Activated naive CD4-positive, alpha-beta T cell treated with anti-CD3 and anti-CD28 coated beads for 36 hours (primary cell): ENCODE measurements at regions not wholly inside any gene's neighbourhood (a gene's known extent, or its start where the extent isn't known, plus 50 kb on each side); places are given as distances from the start of the nearest gene placed in this dataset.

Source experiments
- CTCF ChIA-PET: fragments of 350-600 bp; sonication (Branson Sonifier 250); formaldehyde crosslinking; loops from one replicate; lab custom pipeline; 2021; ENCODE audit warnings: antibody characterized with exemption; lab: Charles Lee
- DNase-seq: peaks from one replicate; pipeline ENCODE4 v3.0.0-alpha.2; 2020
- H3K27ac Mint-ChIP-seq: one replicate; pipeline ENCODE4 v1.8.0; 2021; ENCODE audit warnings: mild to moderate bottlenecking, mixed read lengths
- H3K27me3 Mint-ChIP-seq: one replicate; pipeline ENCODE4 v1.8.0; 2021; ENCODE audit warnings: low read depth, mixed read lengths
- H3K36me3 Mint-ChIP-seq: one replicate; pipeline ENCODE4 v1.8.0; 2021; ENCODE audit warnings: low read depth, mixed read lengths
- H3K4me1 Mint-ChIP-seq: one replicate; pipeline ENCODE4 v1.8.0; 2021; ENCODE audit warnings: low read depth, mixed read lengths
- H3K4me3 Mint-ChIP-seq: one replicate; pipeline ENCODE4 v1.8.0; 2021; ENCODE audit warnings: mild to moderate bottlenecking, moderate library complexity, mixed read lengths
- H3K9me3 Mint-ChIP-seq: one replicate; pipeline ENCODE4 v1.8.0; 2021; ENCODE audit warnings: mixed read lengths
- intact Hi-C: fragments of 100-400 bp; cut with micrococcal nuclease; formaldehyde crosslinking; loops from one replicate; pipeline ENCODE4 v1.15.1; 2023

DNA sequence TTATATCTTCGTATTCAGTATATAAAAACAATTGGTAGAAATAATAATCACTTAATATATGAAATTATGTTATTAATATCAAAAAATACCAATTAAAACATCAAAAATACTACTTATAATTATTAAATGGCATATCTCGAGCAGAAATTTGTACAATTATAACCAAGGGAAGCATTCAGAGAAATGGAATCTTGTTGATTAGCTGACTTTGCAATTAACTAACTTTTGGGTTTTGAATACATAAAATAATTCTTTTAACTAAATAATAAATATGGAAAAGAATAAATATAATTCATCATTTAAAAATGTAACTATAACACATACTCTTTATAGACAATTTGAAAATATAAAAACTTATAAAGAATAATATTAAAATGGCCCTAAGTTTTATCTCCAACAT, 160.2 kb upstream of the LRRN1 start:
- H3K9me3 Mint-ChIP-seq = no peaks in the 10 kb centered on the region
- intact Hi-C loops = no loop called here
- H3K27me3 Mint-ChIP-seq = no peaks in the 10 kb centered on the region
- H3K4me1 Mint-ChIP-seq = no peaks in the 10 kb centered on the region
- CTCF ChIA-PET = no interaction called here
- H3K27ac Mint-ChIP-seq = no peak overlapping the region
- no peaks in the 10 kb centered on the region for H3K36me3 Mint-ChIP-seq
- DNase-seq = no peak
- no peak overlapping the region for H3K4me3 Mint-ChIP-seq

DNA sequence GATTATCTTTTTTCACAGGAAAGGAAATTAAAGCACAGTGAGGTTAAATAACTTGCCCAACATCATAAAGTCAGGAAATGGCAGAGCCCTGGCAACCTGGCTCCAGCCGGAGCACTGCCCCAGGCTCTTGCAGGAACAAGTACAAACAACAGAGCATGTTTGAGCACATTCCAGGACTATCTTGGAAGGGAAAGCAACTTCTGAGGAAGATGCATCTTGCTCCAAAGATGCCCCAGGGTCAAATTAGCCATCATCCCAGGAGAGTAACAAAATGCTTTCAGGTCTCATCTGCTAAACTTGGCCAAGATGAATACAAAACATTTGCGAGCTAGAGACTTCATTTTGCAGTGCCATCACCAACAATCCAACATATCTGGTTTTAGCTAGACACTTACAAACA, 162.4 kb upstream of the LRRN1 start:
- no peaks in the 10 kb centered on the region for H3K27me3 Mint-ChIP-seq
- no peaks in the 10 kb centered on the region for H3K9me3 Mint-ChIP-seq
- H3K36me3 Mint-ChIP-seq = no peaks in the 10 kb centered on the region
- intact Hi-C loops = no loop called here
- H3K4me3 Mint-ChIP-seq = no peak overlapping the region
- no peaks in the 10 kb centered on the region for H3K4me1 Mint-ChIP-seq
- CTCF ChIA-PET = no interaction called here
- DNase-seq = no peak
- no peak overlapping the region for H3K27ac Mint-ChIP-seq

DNA sequence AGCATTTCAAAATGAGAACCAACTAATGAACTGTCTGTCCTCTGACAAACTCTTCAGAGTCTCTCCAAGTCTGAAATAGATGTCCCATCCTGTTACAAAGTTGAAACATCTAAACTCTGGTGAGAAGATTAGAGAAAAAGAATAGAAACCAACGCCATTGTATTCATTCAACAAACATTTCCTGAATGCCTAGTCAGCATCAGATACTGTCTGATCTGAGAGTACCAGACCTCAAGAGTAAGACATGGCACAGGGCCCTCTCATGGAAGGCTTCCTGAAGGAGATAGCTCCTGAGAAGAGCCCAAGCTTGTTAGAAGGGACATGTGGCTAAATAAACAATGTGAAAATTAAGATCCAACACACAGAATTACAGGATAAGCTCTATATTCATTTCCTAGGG, 164.1 kb upstream of the LRRN1 start:
- intact Hi-C loops = no loop called here
- Mint-ChIP-seq H3K9me3 (no peaks in the 10 kb centered on the region), H3K4me1 (no peaks in the 10 kb centered on the region), H3K27me3 (no peaks in the 10 kb centered on the region), H3K4me3 (no peak overlapping the region), H3K36me3 (no peaks in the 10 kb centered on the region), H3K27ac (no peak overlapping the region)
- DNase-seq = no peak
- CTCF ChIA-PET = no interaction called here

DNA sequence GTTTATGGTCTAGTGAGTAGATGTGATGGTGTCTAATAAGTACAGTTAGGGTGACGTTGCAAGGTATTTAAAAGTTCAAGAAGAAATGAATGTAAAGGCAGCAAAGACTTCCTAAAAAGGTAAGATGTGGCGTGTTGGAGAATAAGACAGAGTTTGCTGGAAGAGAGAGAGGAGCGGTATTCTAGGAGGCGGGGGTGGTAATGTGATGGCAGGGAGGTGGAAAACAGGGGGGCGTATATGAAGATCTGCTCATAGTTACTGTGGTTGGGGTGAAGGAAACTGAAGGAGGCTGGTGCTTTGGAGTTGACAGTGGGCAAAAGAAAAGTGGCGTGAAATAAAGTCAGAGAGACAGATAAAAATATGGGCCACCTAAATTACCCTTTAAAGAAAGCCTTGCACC, 164.9 kb upstream of the LRRN1 start:
- Mint-ChIP-seq H3K4me3 (no peak overlapping the region), H3K36me3 (no peaks in the 10 kb centered on the region), H3K4me1 (no peaks in the 10 kb centered on the region), H3K27ac (no peak overlapping the region), H3K9me3 (no peaks in the 10 kb centered on the region), H3K27me3 (no peaks in the 10 kb centered on the region)
- CTCF ChIA-PET = no interaction called here
- intact Hi-C loops = no loop called here
- no peak for DNase-seq

DNA sequence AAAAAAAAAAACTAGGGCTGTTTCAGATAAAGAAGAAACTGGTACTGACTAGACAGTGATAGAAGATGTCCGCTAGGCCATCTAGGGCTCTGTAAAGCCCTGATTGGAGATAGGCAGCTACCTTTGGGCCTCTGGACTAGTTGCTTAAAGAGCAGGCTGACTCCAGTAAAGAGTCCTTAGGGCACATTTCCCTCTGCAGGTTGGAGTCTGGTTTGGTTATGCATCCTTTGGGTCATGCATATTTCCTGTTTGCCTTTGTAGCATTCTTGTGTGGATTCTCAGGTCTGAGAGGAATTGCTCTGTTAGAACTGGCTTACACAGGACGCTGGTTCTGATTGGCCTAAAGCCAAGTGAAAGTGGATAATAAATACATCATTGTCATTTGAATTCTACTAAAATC, 165.5 kb upstream of the LRRN1 start:
- Mint-ChIP-seq H3K27me3 (no peaks in the 10 kb centered on the region), H3K4me1 (no peaks in the 10 kb centered on the region), H3K9me3 (no peaks in the 10 kb centered on the region), H3K36me3 (no peaks in the 10 kb centered on the region), H3K4me3 (no peak overlapping the region), H3K27ac (no peak overlapping the region)
- CTCF ChIA-PET = no interaction called here
- no peak for DNase-seq
- intact Hi-C loops = no loop called here

DNA sequence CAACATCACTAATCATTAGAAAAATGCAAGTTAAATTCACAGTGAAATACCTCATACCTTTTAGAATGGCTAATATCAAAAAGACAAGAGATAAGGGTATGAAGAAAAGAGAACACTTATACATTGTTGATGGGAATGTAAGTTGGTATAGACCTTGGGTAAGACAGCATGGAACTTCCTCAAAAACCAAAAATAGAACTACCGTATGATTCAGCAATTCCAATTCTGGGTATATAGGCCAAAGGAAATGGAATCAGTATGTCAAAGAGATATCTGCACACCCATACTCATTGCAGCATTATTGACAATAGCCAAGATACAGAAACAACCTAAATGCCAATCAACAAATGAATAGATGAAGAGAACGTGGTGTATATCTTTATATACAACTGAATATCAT, 166.8 kb upstream of the LRRN1 start:
- H3K4me3 Mint-ChIP-seq = no peak overlapping the region
- no peak for DNase-seq
- no peaks in the 10 kb centered on the region for H3K9me3 Mint-ChIP-seq
- no peaks in the 10 kb centered on the region for H3K4me1 Mint-ChIP-seq
- H3K27me3 Mint-ChIP-seq = no peaks in the 10 kb centered on the region
- CTCF ChIA-PET = no interaction called here
- H3K36me3 Mint-ChIP-seq = no peaks in the 10 kb centered on the region
- intact Hi-C loops = no loop called here
- no peak overlapping the region for H3K27ac Mint-ChIP-seq

DNA sequence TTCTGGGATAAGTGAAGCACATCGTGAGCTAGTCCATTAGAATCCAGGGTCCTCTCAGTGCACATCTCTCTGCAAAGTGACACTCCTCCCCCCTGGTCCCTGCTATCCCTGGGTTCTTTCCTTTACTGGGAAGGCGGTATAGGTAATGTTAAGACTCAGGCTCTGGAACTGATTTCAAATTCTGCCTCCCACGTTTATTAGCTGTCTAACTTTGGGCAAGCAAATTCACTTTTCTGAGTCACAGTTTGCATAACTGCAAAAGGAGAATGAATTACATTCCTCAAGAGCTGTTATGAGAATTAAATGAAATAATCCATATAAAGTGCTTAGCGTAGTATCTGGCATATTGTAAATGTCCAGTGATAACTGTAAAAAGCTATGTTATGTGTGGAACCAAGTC, 168.1 kb upstream of the LRRN1 start:
- H3K4me1 Mint-ChIP-seq = no peaks in the 10 kb centered on the region
- no peaks in the 10 kb centered on the region for H3K27me3 Mint-ChIP-seq
- no peak overlapping the region for H3K4me3 Mint-ChIP-seq
- CTCF ChIA-PET = no interaction called here
- H3K27ac Mint-ChIP-seq = no peak overlapping the region
- H3K36me3 Mint-ChIP-seq = no peaks in the 10 kb centered on the region
- no peaks in the 10 kb centered on the region for H3K9me3 Mint-ChIP-seq
- intact Hi-C loops = no loop called here
- no peak for DNase-seq

DNA sequence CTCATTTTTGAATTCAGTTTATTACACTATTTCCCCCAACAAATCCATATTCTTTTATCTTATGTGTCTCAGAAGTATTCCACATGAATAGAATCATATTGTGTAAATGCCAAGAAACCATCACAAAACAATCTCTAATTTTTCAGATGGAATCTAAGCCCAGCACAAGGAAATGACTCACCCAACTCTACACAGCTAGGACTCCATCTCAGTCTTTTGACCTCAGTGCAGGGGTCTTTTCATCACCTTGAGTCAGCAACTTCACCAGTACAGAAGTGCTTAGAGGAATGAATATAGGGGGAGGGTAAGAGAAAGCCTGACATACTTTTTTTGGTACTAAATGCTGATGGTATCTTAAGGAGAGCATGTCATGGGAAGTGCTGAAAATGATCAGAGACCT, 169.3 kb upstream of the LRRN1 start:
- H3K4me3 Mint-ChIP-seq = no peak overlapping the region
- intact Hi-C loops = no loop called here
- CTCF ChIA-PET = no interaction called here
- no peak for DNase-seq
- no peak overlapping the region for H3K27ac Mint-ChIP-seq
- no peaks in the 10 kb centered on the region for H3K27me3 Mint-ChIP-seq
- H3K4me1 Mint-ChIP-seq = no peaks in the 10 kb centered on the region
- no peaks in the 10 kb centered on the region for H3K9me3 Mint-ChIP-seq
- H3K36me3 Mint-ChIP-seq = no peaks in the 10 kb centered on the region

DNA sequence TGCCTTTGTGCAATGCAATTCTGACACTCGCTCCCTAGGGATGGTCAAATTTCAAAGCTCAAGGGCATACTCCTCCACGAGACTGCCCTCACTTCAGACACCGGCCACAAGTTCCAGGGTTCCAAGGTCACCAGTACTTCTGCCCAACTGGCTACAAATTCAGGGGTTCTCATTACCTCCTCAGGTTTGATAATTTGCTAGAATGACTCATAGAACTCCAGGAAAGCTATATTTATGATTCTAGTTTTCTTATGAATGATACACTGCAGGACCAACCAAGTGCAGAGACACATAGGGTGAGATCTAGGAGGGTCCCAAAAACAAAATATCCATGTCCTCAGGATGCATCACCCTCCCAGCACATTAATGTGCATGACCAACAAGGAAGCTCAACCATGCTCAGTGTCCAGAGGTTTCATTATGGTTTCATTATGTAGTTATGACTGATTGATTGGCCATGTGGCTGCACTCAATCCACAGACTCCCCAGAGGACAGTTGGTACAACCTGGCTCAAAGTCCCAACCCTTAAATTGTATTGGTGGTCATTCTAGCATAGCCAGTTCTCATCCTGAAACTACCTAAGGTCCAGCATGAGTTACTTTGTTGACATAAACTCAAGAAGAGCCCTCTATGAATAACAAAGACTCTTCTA, 170.4 kb upstream of the LRRN1 start:
- Mint-ChIP-seq H3K9me3 (peaks cover 2% of the 10 kb centered on the region), H3K27ac (no peak overlapping the region), H3K4me3 (no peak overlapping the region), H3K36me3 (no peaks in the 10 kb centered on the region), H3K27me3 (no peaks in the 10 kb centered on the region), H3K4me1 (no peaks in the 10 kb centered on the region)
- no peak for DNase-seq
- CTCF ChIA-PET = no interaction called here
- intact Hi-C loops = no loop called here

DNA sequence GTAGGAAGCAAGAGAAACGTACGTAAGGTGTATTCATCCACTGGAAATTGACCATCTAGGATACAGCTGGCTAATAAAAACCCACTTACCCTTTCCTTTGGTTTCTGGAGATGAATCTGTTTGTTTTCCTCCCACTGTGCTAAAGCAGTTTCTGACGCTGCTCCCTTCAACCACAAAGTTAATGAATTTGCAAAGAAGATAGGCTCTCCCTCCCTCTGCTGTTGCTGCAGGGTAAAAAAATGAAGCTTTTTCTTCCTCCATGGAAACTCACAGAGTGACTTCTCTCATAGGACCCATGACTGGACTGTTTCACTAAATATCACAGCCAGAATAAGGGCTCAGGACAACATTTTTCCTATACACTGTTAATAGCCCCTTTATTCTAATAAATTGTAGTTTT, 172.1 kb upstream of the LRRN1 start:
- no peak for DNase-seq
- Mint-ChIP-seq H3K27me3 (no peaks in the 10 kb centered on the region), H3K27ac (no peak overlapping the region), H3K4me3 (no peak overlapping the region), H3K36me3 (no peaks in the 10 kb centered on the region), H3K9me3 (peaks cover 2% of the 10 kb centered on the region), H3K4me1 (no peaks in the 10 kb centered on the region)
- intact Hi-C loops = no loop called here
- CTCF ChIA-PET = no interaction called here

DNA sequence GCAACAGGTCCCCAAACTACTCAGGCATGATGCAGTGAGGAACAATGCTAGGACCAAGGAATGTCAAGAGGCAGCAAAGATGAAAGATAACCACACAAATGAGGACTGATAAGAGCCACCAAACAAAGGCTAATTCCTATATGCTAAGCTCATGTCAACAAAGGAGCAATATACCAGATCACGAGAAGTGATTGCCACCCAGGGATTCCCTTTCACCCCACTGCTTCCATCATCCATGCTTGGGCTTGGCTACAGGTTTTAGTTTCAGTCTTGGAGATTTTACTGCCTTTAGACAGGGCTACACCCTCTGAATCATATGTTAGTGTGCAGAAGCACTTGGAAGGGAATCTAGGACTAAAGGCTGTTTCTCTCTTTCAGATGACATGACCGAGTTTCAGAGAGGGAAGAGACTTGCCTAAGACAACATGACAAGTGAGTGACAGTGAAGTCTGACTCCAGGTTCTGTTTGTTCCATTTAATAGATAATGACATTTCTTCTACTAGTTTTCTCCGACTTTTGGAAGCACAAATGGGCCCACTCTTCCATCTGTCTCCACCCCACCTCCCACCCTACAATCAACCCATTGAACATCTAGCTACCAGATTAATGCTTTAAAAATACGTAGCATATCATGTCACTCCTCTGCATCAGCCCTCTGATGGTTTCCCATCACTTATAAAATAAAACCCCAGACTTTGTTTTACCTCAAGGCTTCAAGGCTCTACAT, 173.5 kb upstream of the LRRN1 start:
- no peak for DNase-seq
- CTCF ChIA-PET = no interaction called here
- H3K9me3 Mint-ChIP-seq = peaks cover 2% of the 10 kb centered on the region
- H3K4me3 Mint-ChIP-seq = no peak overlapping the region
- H3K27ac Mint-ChIP-seq = peak overlapping the region; percentile 3
- no peaks in the 10 kb centered on the region for H3K4me1 Mint-ChIP-seq
- H3K36me3 Mint-ChIP-seq = no peaks in the 10 kb centered on the region
- no peaks in the 10 kb centered on the region for H3K27me3 Mint-ChIP-seq
- intact Hi-C loops = no loop called here

DNA sequence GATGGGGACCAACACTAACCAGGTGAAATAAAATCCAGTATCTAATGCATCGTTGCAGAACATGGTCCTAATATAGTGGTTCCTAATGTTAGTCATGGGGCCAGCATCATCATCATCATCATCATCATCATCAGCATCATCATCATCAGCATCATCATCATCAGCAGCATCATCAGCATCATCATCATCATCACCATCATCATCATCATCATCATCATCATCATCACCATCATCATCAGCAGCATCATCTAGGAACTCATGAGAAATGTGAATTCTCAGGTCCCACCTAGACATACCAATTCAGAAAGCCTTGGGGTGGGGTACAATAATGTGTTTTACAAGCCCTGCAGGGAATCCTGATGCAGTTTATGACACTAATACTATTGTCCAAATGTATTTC, 179.4 kb upstream of the LRRN1 start:
- DNase-seq = no peak
- intact Hi-C loops = no loop called here
- H3K27me3 Mint-ChIP-seq = peaks cover 2% of the 10 kb centered on the region
- peaks cover 2% of the 10 kb centered on the region for H3K9me3 Mint-ChIP-seq
- no peak overlapping the region for H3K27ac Mint-ChIP-seq
- no peaks in the 10 kb centered on the region for H3K4me1 Mint-ChIP-seq
- H3K36me3 Mint-ChIP-seq = no peaks in the 10 kb centered on the region
- no peak overlapping the region for H3K4me3 Mint-ChIP-seq
- CTCF ChIA-PET = no interaction called here

DNA sequence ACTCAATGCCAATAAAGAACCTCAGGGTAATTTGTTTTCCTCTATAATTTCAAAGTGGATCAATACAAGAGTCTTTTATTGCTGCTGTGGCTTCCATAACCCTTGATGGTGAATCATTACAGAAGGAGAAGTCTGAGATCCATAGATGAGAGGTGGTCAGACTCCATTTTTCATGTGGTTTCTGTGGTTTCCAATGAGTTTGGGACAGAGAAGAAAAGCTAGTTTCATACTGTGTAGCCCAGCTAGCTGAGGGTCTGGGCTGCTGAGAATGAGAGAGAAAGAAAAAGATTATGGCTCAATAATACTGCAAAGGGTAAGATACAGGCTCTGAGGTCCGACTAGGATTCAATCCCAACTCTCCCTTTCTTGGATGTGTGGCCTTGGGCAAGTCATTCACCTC, 180.6 kb upstream of the LRRN1 start:
- Mint-ChIP-seq H3K36me3 (no peaks in the 10 kb centered on the region), H3K4me3 (no peak overlapping the region), H3K27me3 (peaks cover 2% of the 10 kb centered on the region), H3K9me3 (no peaks in the 10 kb centered on the region), H3K27ac (no peak overlapping the region), H3K4me1 (no peaks in the 10 kb centered on the region)
- CTCF ChIA-PET = no interaction called here
- DNase-seq = no peak
- intact Hi-C loops = no loop called here
